HFFc6 (cell line): ENCODE measurements at regions not wholly inside any gene's neighbourhood (a gene's known extent, or its start where the extent isn't known, plus 50 kb on each side); places are given as distances from the start of the nearest gene placed in this dataset.

Experiments
- DNase-seq: peaks from one replicate; pipeline ENCODE4 v3.0.0-alpha.2; 2018
- H3K27ac Mint-ChIP-seq: 2 replicates; pipeline ENCODE4 v1.8.0; 2020; ENCODE audit warnings: mild to moderate bottlenecking, mixed read lengths
- H3K27me3 Mint-ChIP-seq: 2 replicates; pipeline ENCODE4 v1.8.0; 2021; ENCODE audit warnings: mild to moderate bottlenecking, moderate library complexity, mixed read lengths; ENCODE audit not compliant: insufficient read depth
- H3K36me3 Mint-ChIP-seq: 2 replicates; pipeline ENCODE4 v1.8.0; 2021; ENCODE audit warnings: low read depth, mixed read lengths
- H3K4me1 Mint-ChIP-seq: 2 replicates; pipeline ENCODE4 v1.8.0; 2020; ENCODE audit warnings: low read depth, mixed read lengths
- H3K4me3 Mint-ChIP-seq: 2 replicates; pipeline ENCODE4 v1.8.0; 2020; ENCODE audit warnings: mild to moderate bottlenecking, moderate library complexity, mixed read lengths
- H3K9me3 Mint-ChIP-seq: 2 replicates; pipeline ENCODE4 v1.8.0; 2020; ENCODE audit warnings: mild to moderate bottlenecking, mixed read lengths
- TF ChIP-seq, protein P1 (sequence below): fragments of 200-600 bp; sonication (generic); IDR thresholded peaks from 2 replicates; pipeline ENCODE4 v1.5.0; 2021; ENCODE audit warnings: antibody characterized with exemption, mild to moderate bottlenecking

- H3K36me3 Mint-ChIP-seq: no peaks in the 10 kb centered on the region
- H3K27me3 Mint-ChIP-seq: peaks cover 25% of the 10 kb centered on the region
- DNase-seq: no peak
- H3K4me1 Mint-ChIP-seq: peaks cover 22% of the 10 kb centered on the region
- no peak overlapping the region for H3K4me3 Mint-ChIP-seq
- no peak overlapping the region for H3K27ac Mint-ChIP-seq
- TF ChIP-seq, protein P1, sequence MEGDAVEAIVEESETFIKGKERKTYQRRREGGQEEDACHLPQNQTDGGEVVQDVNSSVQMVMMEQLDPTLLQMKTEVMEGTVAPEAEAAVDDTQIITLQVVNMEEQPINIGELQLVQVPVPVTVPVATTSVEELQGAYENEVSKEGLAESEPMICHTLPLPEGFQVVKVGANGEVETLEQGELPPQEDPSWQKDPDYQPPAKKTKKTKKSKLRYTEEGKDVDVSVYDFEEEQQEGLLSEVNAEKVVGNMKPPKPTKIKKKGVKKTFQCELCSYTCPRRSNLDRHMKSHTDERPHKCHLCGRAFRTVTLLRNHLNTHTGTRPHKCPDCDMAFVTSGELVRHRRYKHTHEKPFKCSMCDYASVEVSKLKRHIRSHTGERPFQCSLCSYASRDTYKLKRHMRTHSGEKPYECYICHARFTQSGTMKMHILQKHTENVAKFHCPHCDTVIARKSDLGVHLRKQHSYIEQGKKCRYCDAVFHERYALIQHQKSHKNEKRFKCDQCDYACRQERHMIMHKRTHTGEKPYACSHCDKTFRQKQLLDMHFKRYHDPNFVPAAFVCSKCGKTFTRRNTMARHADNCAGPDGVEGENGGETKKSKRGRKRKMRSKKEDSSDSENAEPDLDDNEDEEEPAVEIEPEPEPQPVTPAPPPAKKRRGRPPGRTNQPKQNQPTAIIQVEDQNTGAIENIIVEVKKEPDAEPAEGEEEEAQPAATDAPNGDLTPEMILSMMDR: no peak
- no peaks in the 10 kb centered on the region for H3K9me3 Mint-ChIP-seq
Measured at GRCh38 chr3:13218541-13218908, 145.3 kb upstream of the IQSEC1 start.

DNA sequence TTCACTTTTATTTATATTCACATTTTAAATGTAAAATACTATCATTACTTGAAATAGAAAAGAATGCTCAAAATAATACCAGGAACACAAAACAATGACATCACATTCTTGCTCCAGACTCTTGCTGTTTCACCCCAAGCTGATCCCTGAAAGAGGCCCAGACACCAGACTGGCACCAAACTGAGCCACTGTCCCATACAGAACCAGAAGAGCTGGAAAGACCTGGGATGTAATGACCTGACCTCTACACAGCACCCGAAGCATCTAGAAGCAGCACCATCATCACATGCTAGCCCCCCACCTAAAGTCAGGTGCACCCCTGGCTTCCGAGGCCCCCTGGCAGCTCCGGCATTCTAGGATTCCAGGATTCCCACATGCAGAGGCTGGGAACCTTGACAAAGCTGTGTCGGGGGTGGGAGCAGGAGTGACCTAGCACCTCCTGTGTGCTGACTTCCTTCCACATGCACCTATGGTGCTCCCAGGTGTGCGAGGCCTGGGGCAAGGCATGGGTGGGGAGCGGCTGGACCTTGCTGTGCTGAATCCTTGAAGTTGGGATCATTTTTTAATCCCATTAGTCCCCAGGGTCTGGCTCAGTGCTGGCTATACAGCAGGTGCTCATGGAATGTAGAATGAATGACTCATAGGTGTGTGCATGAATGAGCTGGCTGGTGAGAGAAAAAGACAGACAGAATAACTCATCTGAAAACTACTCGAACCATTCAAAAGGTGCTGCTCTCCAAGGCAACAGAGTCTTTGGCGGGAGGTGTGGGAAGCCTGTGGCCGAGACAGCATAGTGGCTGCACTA is 144.7 kb upstream of the IQSEC1 start:
- TF ChIP-seq, protein P1: no peak
- Mint-ChIP-seq H3K9me3 (no peaks in the 10 kb centered on the region), H3K4me3 (no peak overlapping the region), H3K4me1 (peaks cover 22% of the 10 kb centered on the region), H3K27me3 (peaks cover 28% of the 10 kb centered on the region), H3K36me3 (no peaks in the 10 kb centered on the region), H3K27ac (no peak overlapping the region)
- DNase-seq: peak; percentile 44

GRCh38 chr3:13217253-13217652 is 144.0 kb upstream of the IQSEC1 start:
- Mint-ChIP-seq H3K9me3 (no peaks in the 10 kb centered on the region), H3K27me3 (peaks cover 34% of the 10 kb centered on the region), H3K4me1 (peaks cover 22% of the 10 kb centered on the region), H3K4me3 (no peak overlapping the region), H3K36me3 (no peaks in the 10 kb centered on the region), H3K27ac (no peak overlapping the region)
- TF ChIP-seq, protein P1: no peak
- DNase-seq: no peak

DNA sequence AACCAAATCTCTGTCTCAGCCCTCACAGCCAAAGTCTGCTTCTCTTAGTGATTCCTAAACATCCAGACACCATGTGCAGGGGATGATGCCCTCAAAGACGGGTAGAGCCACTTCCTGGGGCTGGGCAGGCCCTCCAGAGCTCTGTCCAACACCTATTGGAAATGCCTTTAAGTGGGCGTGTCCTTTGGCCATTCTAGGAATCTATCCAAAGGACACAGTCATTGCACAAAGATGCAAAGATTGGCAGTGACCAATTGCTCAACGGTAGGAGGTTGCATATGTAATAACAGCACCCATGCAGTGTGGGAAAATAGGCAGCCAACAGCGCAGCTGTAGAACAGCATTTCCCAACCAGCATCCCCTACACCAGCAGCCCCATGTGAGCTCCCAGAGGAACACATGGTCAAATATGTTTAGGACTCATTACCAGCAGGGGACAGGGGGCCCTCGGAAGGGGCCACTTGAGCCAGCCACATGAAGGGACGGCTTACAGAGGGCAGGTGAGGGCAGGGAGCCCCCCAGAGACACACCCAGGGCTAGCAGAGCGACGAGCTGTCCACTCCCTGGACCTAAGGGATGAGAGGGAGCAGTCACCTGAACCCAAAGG is 142.8 kb upstream of the IQSEC1 start:
- Mint-ChIP-seq H3K27me3 (peaks cover 38% of the 10 kb centered on the region), H3K9me3 (no peaks in the 10 kb centered on the region), H3K36me3 (no peaks in the 10 kb centered on the region), H3K4me1 (peaks cover 22% of the 10 kb centered on the region), H3K27ac (peak overlapping the region; percentile 26; the same call in 1 of the 2 replicates), H3K4me3 (no peak overlapping the region)
- peak; percentile 79 for DNase-seq
- TF ChIP-seq, protein P1: no peak

- H3K27me3 Mint-ChIP-seq: peaks cover 44% of the 10 kb centered on the region
- DNase-seq: no peak
- no peaks in the 10 kb centered on the region for H3K9me3 Mint-ChIP-seq
- H3K27ac Mint-ChIP-seq: no peak overlapping the region
- TF ChIP-seq, protein P1: no peak
- no peaks in the 10 kb centered on the region for H3K36me3 Mint-ChIP-seq
- peaks cover 22% of the 10 kb centered on the region for H3K4me1 Mint-ChIP-seq
- no peak overlapping the region for H3K4me3 Mint-ChIP-seq
Measured at GRCh38 chr3:13214847-13215472, 141.7 kb upstream of the IQSEC1 start.
